ENCODE measurements at regions not wholly inside any gene's neighbourhood (a gene's known extent, or its start where the extent isn't known, plus 50 kb on each side); places are given as distances from the start of the nearest gene placed in this dataset.

DNA sequence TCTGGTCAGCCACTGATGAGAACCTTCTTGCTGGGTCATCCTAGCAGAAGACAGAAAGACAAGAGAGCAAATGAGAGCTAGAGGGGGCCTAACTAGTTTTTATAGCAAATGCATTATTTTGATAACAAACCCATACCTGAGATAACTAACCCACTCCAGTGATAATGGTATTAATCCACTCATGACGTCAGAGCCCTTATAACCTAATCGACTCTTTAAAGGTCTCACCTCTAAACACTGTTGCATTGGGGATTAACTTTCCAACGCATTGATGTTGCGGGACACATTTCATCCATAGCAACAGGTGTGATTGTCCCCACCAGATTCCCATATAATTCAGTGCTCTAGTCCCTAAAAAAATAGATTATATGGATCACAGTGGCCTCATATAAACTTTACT lies 312.1 kb downstream of the HTR1B start:
- no peak for TF ChIP-seq TAF1 (IDR thresholded peaks at IDR 0.05; ENCODE audit: low read depth, low read length)
- TF ChIP-seq POLR2A (IDR thresholded peaks at IDR 0.05; ENCODE audit: low read depth, low read length) = no peak

Data from GM12891 (cell line).